ENCODE measurements at regions not wholly inside any gene's neighbourhood (a gene's known extent, or its start where the extent isn't known, plus 50 kb on each side); places are given as distances from the start of the nearest gene placed in this dataset.
"Not testable (repeated sequence)": the region's sequence is repeated elsewhere in the genome, so short reads cannot be mapped to it uniquely, and the experiment has no call there.

DNA sequence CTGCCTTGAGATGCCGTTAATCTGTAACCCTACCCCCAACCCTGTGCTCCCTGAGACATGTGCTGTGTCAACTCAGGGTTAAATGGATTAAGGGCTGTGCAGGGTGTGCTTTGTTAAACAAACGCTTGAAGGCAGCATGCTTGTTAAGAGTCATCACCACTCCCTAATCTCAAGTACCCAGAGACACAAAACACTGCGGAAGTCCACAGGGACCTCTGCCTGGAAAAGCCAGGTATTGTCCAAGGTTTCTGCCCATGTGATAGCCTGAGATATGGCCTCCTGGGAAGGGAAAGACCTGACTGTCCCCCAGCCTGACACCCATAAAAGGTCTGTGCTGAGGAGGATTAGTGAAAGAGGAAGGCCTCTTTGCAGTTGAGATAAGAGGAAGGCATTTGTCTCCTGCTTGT, 270.8 kb upstream of the FRG2C start:
- DNase-seq (ENCODE audit: low spot score); H3K9me3 Mint-ChIP-seq; POLR2A ChIA-PET; CTCF ChIA-PET; H3K36me3 Mint-ChIP-seq; ATAC-seq; H3K27ac Mint-ChIP-seq; H3K27me3 Mint-ChIP-seq (ENCODE audit: low read depth); H3K4me3 Mint-ChIP-seq: not testable (repeated sequence)
- peaks cover 19% of the 10 kb centered on the region for H3K4me1 Mint-ChIP-seq

DNA sequence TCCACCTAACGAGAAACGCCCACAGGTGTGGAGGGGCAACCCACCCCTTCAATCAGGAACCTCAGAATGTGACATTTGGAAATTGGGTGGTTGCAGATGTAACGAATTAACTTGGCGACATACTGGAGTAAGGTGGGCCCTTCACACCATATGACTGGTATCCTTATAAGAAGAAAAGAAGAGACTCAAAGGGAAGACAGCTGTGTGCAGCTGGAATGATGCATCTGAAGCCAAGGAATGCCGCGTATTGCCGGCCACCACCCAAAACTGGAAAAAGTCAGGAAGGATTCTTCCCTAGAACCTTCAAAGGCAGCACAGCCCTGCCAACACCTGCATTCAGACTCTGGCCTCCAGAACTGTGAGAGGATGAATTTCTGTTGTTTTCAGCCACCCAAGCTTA, 270.0 kb upstream of the FRG2C start:
- H3K27me3 Mint-ChIP-seq (ENCODE audit: low read depth); H3K9me3 Mint-ChIP-seq; H3K36me3 Mint-ChIP-seq; ATAC-seq; DNase-seq (ENCODE audit: low spot score); H3K4me3 Mint-ChIP-seq; H3K27ac Mint-ChIP-seq; POLR2A ChIA-PET; CTCF ChIA-PET: not testable (repeated sequence)
- peaks cover 15% of the 10 kb centered on the region for H3K4me1 Mint-ChIP-seq

DNA sequence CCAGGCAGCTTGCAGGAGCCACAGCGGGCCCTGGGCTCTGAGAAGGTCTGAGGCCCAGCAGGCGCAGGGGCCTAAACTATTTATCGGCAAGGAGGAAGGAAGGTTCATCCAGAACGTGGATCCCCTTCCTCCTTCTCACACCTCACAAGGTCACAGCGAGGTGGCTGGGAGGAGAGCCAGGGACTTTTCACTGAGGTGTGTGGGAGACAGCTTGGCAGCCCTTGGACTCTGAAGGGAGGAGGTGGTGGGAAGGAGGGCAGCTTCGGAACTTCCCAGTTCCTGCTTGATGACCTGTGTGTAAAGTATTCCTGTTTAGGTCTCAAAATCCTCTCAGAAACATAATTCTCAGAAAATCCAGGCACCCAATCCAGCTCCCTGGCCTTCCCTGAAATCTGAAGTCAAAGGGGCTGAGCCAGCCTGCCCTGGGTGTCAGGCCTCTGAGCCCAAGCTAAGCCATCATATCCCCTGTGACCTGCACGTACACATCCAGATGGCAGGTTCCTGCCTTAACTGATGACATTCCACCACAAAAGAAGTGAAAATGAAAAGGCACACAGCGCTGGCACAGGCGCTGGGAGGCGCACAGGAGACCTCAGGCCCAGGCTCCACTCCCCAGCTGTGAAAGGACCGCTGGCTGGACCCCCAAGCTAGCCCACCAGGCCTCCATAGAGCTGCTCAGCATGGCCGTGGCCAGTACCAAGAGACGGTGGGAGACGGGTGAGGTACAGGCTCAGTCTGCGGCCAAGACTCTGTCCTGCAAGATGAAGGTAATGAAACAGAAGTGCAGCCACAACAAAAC, 269.4 kb upstream of the FRG2C start:
- POLR2A ChIA-PET; H3K27me3 Mint-ChIP-seq (ENCODE audit: low read depth); H3K4me3 Mint-ChIP-seq; DNase-seq (ENCODE audit: low spot score); CTCF ChIA-PET; H3K27ac Mint-ChIP-seq; H3K36me3 Mint-ChIP-seq; ATAC-seq; H3K9me3 Mint-ChIP-seq: not testable (repeated sequence)
- H3K4me1 Mint-ChIP-seq: peaks cover 15% of the 10 kb centered on the region

DNA sequence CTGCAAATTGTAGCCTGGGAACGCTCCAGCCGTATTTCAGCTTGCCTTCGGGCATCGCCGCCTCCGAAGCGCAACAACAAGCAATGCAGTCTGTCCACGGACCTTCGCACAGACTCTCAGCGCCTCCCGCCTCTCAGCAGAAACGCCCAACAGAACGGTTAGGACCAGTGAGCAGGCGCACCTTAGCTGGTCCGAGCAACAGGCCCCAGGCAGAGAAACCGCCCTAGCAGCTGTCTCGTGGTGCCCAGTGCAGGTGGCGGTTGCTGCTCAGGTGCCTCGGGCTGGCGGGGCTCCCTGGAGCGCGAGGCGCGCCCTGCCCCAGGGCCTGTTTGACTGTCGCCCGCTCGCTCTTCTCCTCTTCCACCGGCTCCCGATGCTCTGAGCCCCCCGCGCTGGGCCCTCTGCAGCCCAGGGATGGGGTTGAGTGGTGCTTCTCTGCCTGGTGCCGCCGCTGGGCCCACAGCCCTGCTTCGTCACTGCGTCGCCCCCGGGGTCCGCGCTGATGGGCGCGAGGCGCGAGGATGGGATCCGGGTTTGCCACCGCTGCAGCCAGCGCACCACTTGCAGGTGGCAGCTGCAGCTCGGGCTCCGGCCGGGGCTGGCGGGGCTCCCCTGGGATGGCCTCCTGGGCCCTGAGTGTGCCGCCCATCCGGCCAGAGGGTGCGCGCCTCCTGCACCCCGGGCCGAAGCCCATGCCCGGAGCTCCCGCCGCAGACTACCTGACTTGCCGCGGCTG, 268.4 kb upstream of the FRG2C start:
- H3K27ac Mint-ChIP-seq: no peak overlapping the region
- peaks cover 9% of the 10 kb centered on the region; the same call in 1 of the 2 replicates for H3K36me3 Mint-ChIP-seq

More for the DNA sequence above, 268.4 kb upstream of the FRG2C start:
- ATAC-seq (no peak), DNase-seq (ENCODE audit: low spot score) (no peak)
- ChIA-PET POLR2A (no interaction called here), CTCF (no interaction called here)
- no peaks in the 10 kb centered on the region; the same call in 1 of the 2 replicates for H3K27me3 Mint-ChIP-seq (ENCODE audit: low read depth)
- no peak for TF ChIP-seq MYBL2 (CRISPR knock-in tag; IDR thresholded peaks at IDR 0.05)
- no peak for TF ChIP-seq TEAD1 (CRISPR knock-in tag; IDR thresholded peaks at IDR 0.05)
- TF ChIP-seq, protein P1, sequence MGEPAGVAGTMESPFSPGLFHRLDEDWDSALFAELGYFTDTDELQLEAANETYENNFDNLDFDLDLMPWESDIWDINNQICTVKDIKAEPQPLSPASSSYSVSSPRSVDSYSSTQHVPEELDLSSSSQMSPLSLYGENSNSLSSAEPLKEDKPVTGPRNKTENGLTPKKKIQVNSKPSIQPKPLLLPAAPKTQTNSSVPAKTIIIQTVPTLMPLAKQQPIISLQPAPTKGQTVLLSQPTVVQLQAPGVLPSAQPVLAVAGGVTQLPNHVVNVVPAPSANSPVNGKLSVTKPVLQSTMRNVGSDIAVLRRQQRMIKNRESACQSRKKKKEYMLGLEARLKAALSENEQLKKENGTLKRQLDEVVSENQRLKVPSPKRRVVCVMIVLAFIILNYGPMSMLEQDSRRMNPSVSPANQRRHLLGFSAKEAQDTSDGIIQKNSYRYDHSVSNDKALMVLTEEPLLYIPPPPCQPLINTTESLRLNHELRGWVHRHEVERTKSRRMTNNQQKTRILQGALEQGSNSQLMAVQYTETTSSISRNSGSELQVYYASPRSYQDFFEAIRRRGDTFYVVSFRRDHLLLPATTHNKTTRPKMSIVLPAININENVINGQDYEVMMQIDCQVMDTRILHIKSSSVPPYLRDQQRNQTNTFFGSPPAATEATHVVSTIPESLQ (CRISPR knock-in tag; IDR thresholded peaks at IDR 0.05): no peak
- no peak for TF ChIP-seq ZNF121 (CRISPR knock-in tag; IDR thresholded peaks at IDR 0.05)
- no peak for TF ChIP-seq FOXK1 (CRISPR knock-in tag; IDR thresholded peaks at IDR 0.05)
- TF ChIP-seq TCF7 (CRISPR knock-in tag; IDR thresholded peaks at IDR 0.05; ENCODE audit: low read depth): no peak
- TF ChIP-seq, protein P2, sequence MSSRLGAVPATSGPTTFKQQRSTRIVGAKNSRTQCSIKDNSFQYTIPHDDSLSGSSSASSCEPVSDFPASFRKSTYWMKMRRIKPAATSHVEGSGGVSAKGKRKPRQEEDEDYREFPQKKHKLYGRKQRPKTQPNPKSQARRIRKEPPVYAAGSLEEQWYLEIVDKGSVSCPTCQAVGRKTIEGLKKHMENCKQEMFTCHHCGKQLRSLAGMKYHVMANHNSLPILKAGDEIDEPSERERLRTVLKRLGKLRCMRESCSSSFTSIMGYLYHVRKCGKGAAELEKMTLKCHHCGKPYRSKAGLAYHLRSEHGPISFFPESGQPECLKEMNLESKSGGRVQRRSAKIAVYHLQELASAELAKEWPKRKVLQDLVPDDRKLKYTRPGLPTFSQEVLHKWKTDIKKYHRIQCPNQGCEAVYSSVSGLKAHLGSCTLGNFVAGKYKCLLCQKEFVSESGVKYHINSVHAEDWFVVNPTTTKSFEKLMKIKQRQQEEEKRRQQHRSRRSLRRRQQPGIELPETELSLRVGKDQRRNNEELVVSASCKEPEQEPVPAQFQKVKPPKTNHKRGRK (CRISPR knock-in tag; IDR thresholded peaks at IDR 0.05; ENCODE audit: borderline replicate concordance): no peak
- TF ChIP-seq KAT7 (CRISPR knock-in tag; IDR thresholded peaks at IDR 0.05; ENCODE audit: borderline replicate concordance): no peak
- TF ChIP-seq SP1 (CRISPR knock-in tag; conservative IDR thresholded peaks at IDR 0.05): no peak
- TF ChIP-seq, protein P3, sequence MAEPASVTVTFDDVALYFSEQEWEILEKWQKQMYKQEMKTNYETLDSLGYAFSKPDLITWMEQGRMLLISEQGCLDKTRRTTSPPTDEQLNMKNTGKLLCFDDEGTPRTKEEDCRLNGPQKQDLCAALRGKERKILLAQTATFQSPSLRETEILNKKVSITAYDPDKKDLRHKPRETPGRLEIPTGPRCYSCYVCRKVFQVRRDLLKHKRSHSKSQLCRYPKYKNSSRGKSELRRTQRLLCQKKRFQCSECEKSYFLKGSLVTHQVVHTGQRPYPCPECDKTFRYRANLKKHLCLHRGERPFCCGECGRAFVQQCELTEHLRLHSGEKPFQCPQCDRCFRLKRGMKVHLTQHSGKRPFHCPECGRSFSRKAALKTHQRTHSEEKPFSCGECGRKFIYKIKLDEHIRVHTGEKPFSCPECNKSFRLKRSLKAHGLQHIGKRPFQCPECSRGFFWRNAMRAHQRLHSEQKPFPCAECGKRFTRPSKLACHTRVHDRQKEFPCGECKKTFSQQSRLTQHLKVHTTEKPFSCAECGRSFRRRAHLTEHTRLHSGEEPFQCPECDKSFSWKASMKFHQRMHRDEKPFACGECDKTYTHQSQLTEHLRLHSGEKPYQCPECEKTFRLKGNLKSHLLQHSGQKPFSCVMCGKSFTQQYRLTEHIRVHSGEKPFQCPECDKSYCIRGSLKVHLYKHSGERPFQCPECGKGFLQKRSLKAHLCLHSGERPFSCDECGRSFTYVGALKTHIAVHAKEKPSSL (CRISPR knock-in tag; conservative IDR thresholded peaks at IDR 0.05): no peak
- TF ChIP-seq ETV6 (CRISPR knock-in tag; IDR thresholded peaks at IDR 0.05): no peak
- TF ChIP-seq RELA (CRISPR knock-in tag; IDR thresholded peaks at IDR 0.05; ENCODE audit: borderline replicate concordance): no peak
- TF ChIP-seq SMAD4 (CRISPR knock-in tag; IDR thresholded peaks at IDR 0.05): no peak
- no peak for TF ChIP-seq ZNF263 (CRISPR knock-in tag; IDR thresholded peaks at IDR 0.05; ENCODE audit: low read depth)
- no peak for TF ChIP-seq SOX15 (CRISPR knock-in tag; IDR thresholded peaks at IDR 0.05)
- TF ChIP-seq, protein P4, sequence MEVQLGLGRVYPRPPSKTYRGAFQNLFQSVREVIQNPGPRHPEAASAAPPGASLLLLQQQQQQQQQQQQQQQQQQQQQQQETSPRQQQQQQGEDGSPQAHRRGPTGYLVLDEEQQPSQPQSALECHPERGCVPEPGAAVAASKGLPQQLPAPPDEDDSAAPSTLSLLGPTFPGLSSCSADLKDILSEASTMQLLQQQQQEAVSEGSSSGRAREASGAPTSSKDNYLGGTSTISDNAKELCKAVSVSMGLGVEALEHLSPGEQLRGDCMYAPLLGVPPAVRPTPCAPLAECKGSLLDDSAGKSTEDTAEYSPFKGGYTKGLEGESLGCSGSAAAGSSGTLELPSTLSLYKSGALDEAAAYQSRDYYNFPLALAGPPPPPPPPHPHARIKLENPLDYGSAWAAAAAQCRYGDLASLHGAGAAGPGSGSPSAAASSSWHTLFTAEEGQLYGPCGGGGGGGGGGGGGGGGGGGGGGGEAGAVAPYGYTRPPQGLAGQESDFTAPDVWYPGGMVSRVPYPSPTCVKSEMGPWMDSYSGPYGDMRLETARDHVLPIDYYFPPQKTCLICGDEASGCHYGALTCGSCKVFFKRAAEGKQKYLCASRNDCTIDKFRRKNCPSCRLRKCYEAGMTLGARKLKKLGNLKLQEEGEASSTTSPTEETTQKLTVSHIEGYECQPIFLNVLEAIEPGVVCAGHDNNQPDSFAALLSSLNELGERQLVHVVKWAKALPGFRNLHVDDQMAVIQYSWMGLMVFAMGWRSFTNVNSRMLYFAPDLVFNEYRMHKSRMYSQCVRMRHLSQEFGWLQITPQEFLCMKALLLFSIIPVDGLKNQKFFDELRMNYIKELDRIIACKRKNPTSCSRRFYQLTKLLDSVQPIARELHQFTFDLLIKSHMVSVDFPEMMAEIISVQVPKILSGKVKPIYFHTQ (CRISPR knock-in tag; IDR thresholded peaks at IDR 0.05): no peak
- TF ChIP-seq, protein P5, sequence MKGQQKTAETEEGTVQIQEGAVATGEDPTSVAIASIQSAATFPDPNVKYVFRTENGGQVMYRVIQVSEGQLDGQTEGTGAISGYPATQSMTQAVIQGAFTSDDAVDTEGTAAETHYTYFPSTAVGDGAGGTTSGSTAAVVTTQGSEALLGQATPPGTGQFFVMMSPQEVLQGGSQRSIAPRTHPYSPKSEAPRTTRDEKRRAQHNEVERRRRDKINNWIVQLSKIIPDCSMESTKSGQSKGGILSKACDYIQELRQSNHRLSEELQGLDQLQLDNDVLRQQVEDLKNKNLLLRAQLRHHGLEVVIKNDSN (CRISPR knock-in tag; IDR thresholded peaks at IDR 0.05): no peak
- no peak for TF ChIP-seq NFE2L1 (CRISPR knock-in tag; IDR thresholded peaks at IDR 0.05)
- no peak for TF ChIP-seq CBFB (CRISPR knock-in tag; IDR thresholded peaks at IDR 0.05; ENCODE audit: low read depth)
- peaks cover 15% of the 10 kb centered on the region for H3K4me1 Mint-ChIP-seq
- H3K9me3 Mint-ChIP-seq: peaks cover 8% of the 10 kb centered on the region
- no peak overlapping the region for H3K4me3 Mint-ChIP-seq

Data from WTC11 (cell line).